OCI-LY3 (cell line): ENCODE measurements at regions not wholly inside any gene's neighbourhood (a gene's known extent, or its start where the extent isn't known, plus 50 kb on each side); places are given as distances from the start of the nearest gene placed in this dataset.

Experiments
- H2AFZ ChIP-seq: fragments of 200-600, 300-600 bp; shearing (Covaris generic); 2 replicates; pipeline ENCODE4 v1.6.0; 2014; ENCODE audit warnings: antibody characterized with exemption, low read depth, low read length
- H3K27ac ChIP-seq: fragments of 200-600, 300-600 bp; sonication (generic); 2 replicates; pipeline ENCODE4 v1.5.1; 2014; ENCODE audit warnings: mild to moderate bottlenecking, low read length, moderate library complexity, mixed read lengths
- H3K27me3 ChIP-seq: fragments of 200-600, 300-600 bp; sonication (generic); 2 replicates; pipeline ENCODE4 v1.6.1; 2014; ENCODE audit warnings: low read depth, low read length, mixed read lengths
- H3K36me3 ChIP-seq: fragments of 200-600, 300-600 bp; sonication (generic); replicated peaks from 2 replicates; pipeline ENCODE3; 2014; ENCODE audit warnings: low read depth, low read length, mixed read lengths
- H3K4me1 ChIP-seq: fragments of 300-600, 200-600 bp; sonication (generic); 2 replicates; pipeline ENCODE4 v1.6.1; 2014; ENCODE audit warnings: low read length, mixed read lengths
- H3K4me2 ChIP-seq: fragments of 200-600, 300-600 bp; sonication (generic); 2 replicates; pipeline ENCODE4 v1.6.1; 2014; ENCODE audit warnings: low read length, mixed read lengths
- H3K4me3 ChIP-seq: fragments of 300-600, 200-600 bp; sonication (generic); 2 replicates; pipeline ENCODE4 v1.5.1; 2014; ENCODE audit warnings: antibody characterized with exemption, mild to moderate bottlenecking, low read length, moderate library complexity
- H3K79me2 ChIP-seq: fragments of 300-600, 200-600 bp; shearing (Covaris generic); 2 replicates; pipeline ENCODE4 v1.6.1; 2014; ENCODE audit warnings: mild to moderate bottlenecking, low read length, mixed read lengths
- H3K9ac ChIP-seq: fragments of 300-600, 200-600 bp; shearing (Covaris generic); 2 replicates; pipeline ENCODE4 v1.6.0; 2014; ENCODE audit warnings: mild to moderate bottlenecking, low read length, moderate library complexity
- H3K9me3 ChIP-seq: fragments of 200-600, 300-600 bp; shearing (Covaris generic); 2 replicates; pipeline ENCODE4 v1.6.1; 2014; ENCODE audit warnings: low read length, mixed read lengths; ENCODE audit not compliant: insufficient read depth
- H4K20me1 ChIP-seq: fragments of 200-600, 300-600 bp; sonication (generic); 2 replicates; pipeline ENCODE4 v1.6.1; 2016; ENCODE audit warnings: low read length, mixed read lengths; ENCODE audit not compliant: insufficient read depth
- CTCF ChIP-seq: fragments of 200-600, 300-600 bp; sonication (generic); IDR thresholded peaks from 2 replicates; pipeline ENCODE4 v1.5.1; 2014; ENCODE audit warnings: antibody characterized with exemption, low read length, low read depth
- EZH2phosphoT487 ChIP-seq: fragments of 200-600 bp; shearing (Covaris generic); IDR thresholded peaks from 2 replicates; pipeline ENCODE4 v1.6.1; 2018; ENCODE audit warnings: antibody characterized with exemption, mixed run types, low read depth

GRCh38 chr3:147651107-147651778 lies 242.1 kb downstream of the ZIC1 start:
- H4K20me1 ChIP-seq: no peaks in the 10 kb centered on the region
- no peak overlapping the region for H3K4me2 ChIP-seq
- H2AFZ ChIP-seq: no peak overlapping the region
- H3K79me2 ChIP-seq: no peaks in the 10 kb centered on the region
- no peaks in the 10 kb centered on the region for H3K27me3 ChIP-seq
- TF ChIP-seq EZH2phosphoT487: no peak
- TF ChIP-seq CTCF: no peak
- no peak overlapping the region for H3K4me3 ChIP-seq
- H3K4me1 ChIP-seq: no peaks in the 10 kb centered on the region
- H3K27ac ChIP-seq: no peak overlapping the region
- no peaks in the 10 kb centered on the region for H3K36me3 ChIP-seq
- no peak overlapping the region for H3K9ac ChIP-seq
- H3K9me3 ChIP-seq: no peaks in the 10 kb centered on the region

DNA sequence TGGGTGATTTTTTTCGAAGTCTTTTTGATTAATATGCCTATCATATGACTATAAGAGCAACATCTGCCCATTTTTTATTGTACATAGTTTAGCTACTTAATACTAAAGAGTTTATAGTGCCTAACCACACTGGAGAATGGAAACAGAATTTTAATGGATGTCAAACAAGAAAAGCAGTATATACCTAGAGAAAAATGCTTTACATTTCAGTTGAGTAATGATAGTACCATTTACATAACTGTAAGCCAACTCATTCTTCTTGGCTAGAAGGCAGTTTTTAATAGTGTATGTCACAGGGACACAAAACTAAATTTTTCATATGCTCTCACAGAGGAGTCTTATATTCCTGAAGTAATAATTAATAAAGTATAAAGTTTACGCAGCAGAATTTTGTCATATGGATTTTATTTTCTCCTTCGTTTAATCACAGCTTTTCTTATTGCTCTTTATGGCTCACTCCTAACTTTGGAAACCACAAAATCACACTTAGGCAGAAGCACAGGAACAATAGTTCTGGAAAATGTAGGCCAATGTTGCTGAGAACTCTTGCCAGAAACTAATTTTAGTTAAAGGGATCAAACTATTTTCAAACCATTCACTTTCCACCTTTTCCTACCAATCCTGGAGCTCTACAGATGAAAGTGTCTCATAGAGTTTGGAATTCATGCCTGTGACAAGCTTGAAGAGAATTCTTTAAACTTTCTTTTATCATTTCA lies 243.6 kb downstream of the ZIC1 start:
- H3K9me3 ChIP-seq: no peaks in the 10 kb centered on the region
- no peak overlapping the region for H3K27ac ChIP-seq

DNA sequence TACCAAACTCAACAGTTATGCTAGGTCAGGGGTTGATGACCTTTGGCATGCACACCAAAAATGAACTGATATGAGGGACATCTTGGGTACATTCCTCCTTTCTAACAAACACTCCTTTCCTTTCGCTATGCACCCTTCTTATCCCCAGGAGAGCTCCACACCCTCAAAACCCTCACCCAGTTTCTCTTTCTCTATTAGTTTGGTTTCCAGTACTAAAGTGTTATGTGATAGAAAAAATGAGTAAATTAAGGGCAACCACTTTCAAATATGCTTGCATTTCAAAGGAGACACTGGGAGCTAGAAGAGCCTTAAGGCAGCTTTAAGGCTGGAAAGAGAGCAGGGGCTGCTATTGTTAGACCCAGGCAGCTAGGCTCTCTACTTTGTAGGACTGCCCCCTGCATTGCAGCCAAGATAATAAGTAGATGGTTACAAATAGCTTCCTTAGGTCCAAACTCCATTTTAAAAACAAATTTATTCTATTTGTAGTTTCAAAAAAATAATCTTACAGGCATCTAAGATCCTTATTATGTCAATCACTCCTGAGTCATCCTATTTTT lies 244.3 kb downstream of the ZIC1 start:
- H3K36me3 ChIP-seq: no peaks in the 10 kb centered on the region
- H4K20me1 ChIP-seq: no peaks in the 10 kb centered on the region
- no peak overlapping the region for H3K9ac ChIP-seq
- H2AFZ ChIP-seq: no peak overlapping the region
- no peaks in the 10 kb centered on the region for H3K4me1 ChIP-seq
- H3K9me3 ChIP-seq: no peaks in the 10 kb centered on the region
- no peak overlapping the region for H3K27ac ChIP-seq
- no peaks in the 10 kb centered on the region for H3K27me3 ChIP-seq
- H3K4me3 ChIP-seq: no peak overlapping the region
- no peak overlapping the region for H3K4me2 ChIP-seq
- no peaks in the 10 kb centered on the region for H3K79me2 ChIP-seq
- TF ChIP-seq EZH2phosphoT487 (no peak), CTCF (no peak)

More for the DNA sequence above, 243.6 kb downstream of the ZIC1 start:
- Histone ChIP-seq H3K9ac (no peak overlapping the region), H4K20me1 (no peaks in the 10 kb centered on the region), H3K36me3 (no peaks in the 10 kb centered on the region), H2AFZ (no peak overlapping the region), H3K27me3 (no peaks in the 10 kb centered on the region), H3K4me1 (no peaks in the 10 kb centered on the region), H3K4me2 (no peak overlapping the region), H3K79me2 (no peaks in the 10 kb centered on the region), H3K4me3 (no peak overlapping the region)
- no peak for TF ChIP-seq CTCF
- TF ChIP-seq EZH2phosphoT487: no peak

DNA sequence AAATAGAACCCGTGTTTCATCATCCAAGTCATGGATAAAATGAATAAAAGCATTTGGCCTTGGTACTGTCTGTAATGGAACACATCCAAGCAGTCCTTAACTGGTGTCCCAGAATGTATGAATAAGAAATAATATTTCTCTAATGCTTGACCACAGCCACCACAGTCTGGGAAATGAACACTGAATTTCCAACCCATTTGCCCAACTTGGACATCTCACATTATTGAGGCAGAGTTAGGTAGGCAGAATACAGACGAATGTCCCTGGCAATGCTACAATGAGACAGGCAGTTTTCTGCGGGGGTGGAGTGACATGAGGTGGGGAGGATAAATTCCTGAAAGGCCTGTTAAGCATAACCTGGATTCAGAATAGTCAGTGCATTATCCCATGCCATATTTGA lies 245.7 kb downstream of the ZIC1 start:
- TF ChIP-seq CTCF (no peak), EZH2phosphoT487 (no peak)
- H3K4me2 ChIP-seq: no peak overlapping the region
- H3K4me1 ChIP-seq: no peaks in the 10 kb centered on the region
- no peaks in the 10 kb centered on the region for H3K27me3 ChIP-seq
- H2AFZ ChIP-seq: no peak overlapping the region
- H3K36me3 ChIP-seq: no peaks in the 10 kb centered on the region
- no peaks in the 10 kb centered on the region for H3K9me3 ChIP-seq
- no peaks in the 10 kb centered on the region for H4K20me1 ChIP-seq
- H3K9ac ChIP-seq: no peak overlapping the region
- H3K79me2 ChIP-seq: no peaks in the 10 kb centered on the region
- H3K27ac ChIP-seq: no peak overlapping the region
- no peak overlapping the region for H3K4me3 ChIP-seq
